ENCODE measurements at regions not wholly inside any gene's neighbourhood (a gene's known extent, or its start where the extent isn't known, plus 50 kb on each side); places are given as distances from the start of the nearest gene placed in this dataset.

GRCh38 chr21:19508844-19509243, 1105.3 kb upstream of the TMPRSS15 start:
- Histone ChIP-seq H3K4me3 (no peak overlapping the region), H3K36me3 (no peaks in the 10 kb centered on the region), H3K9me3 (peaks cover 0 to 41% (median 8%) of the 10 kb centered on the region in 8 donors), H3K4me1 (no peaks in the 10 kb centered on the region), H3K27me3 (replicated peaks in 1 of 7) (no peaks in the 10 kb centered on the region), H3K27ac (no peak overlapping the region)
- no peak for TF ChIP-seq CTCF (IDR thresholded peaks at IDR 0.05 in 8 of 11, conservative IDR thresholded peaks at IDR 0.05 in 3 of 11)
- TF ChIP-seq POLR2AphosphoS5 (IDR thresholded peaks at IDR 0.05) = no peak
- TF ChIP-seq POLR2A (IDR thresholded peaks at IDR 0.05) = no peak
- intact Hi-C loops (cut with DNase I; ENCODE audit: low total_unique reads) = no loop called here
- WGBS, 5 donors = 64 to 81% (median 66%) methylated on average over 3 of the region's 3 CpGs
- DNase-seq = no peak

- TF ChIP-seq POLR2A (IDR thresholded peaks at IDR 0.05) (no peak), CTCF (IDR thresholded peaks at IDR 0.05 in 8 of 11, conservative IDR thresholded peaks at IDR 0.05 in 3 of 11) (no peak), POLR2AphosphoS5 (IDR thresholded peaks at IDR 0.05) (no peak)
- Histone ChIP-seq H3K4me1 (no peaks in the 10 kb centered on the region), H3K9me3 (peaks cover 0 to 49% (median 9%) of the 10 kb centered on the region in 8 donors), H3K27me3 (replicated peaks in 1 of 7) (no peaks in the 10 kb centered on the region), H3K36me3 (no peaks in the 10 kb centered on the region), H3K27ac (no peak overlapping the region), H3K4me3 (no peak overlapping the region)
- 66 to 86% (median 79%) methylated on average over 4 of the region's 4 CpGs for WGBS, 5 donors
- DNase-seq = no peak
- intact Hi-C loops (cut with DNase I; ENCODE audit: low total_unique reads) = no loop called here
Observed at GRCh38 chr21:19510057-19510456, 1106.5 kb upstream of the TMPRSS15 start.

GRCh38 chr21:19510653-19511052, 1107.1 kb upstream of the TMPRSS15 start:
- no peaks in the 10 kb centered on the region for H3K4me1 ChIP-seq
- intact Hi-C loops (cut with DNase I; ENCODE audit: low total_unique reads) = no loop called here
- H3K4me3 ChIP-seq = no peak overlapping the region
- no peak for DNase-seq
- H3K27ac ChIP-seq = no peak overlapping the region
- 86 to 96% (median 93%) methylated on average over 3 of the region's 3 CpGs for WGBS, 5 donors
- no peak for TF ChIP-seq CTCF (IDR thresholded peaks at IDR 0.05 in 8 of 11, conservative IDR thresholded peaks at IDR 0.05 in 3 of 11)
- TF ChIP-seq POLR2A (IDR thresholded peaks at IDR 0.05) = no peak
- TF ChIP-seq POLR2AphosphoS5 (IDR thresholded peaks at IDR 0.05) = no peak
- no peaks in the 10 kb centered on the region for H3K36me3 ChIP-seq
- no peaks in the 10 kb centered on the region for H3K27me3 ChIP-seq (replicated peaks in 1 of 7)
- peaks cover 0 to 55% (median 15%) of the 10 kb centered on the region in 8 donors for H3K9me3 ChIP-seq

GRCh38 chr21:19522381-19522780, 1118.8 kb upstream of the TMPRSS15 start:
- Histone ChIP-seq H3K27me3 (replicated peaks in 1 of 7) (no peaks in the 10 kb centered on the region), H3K27ac (no peak overlapping the region), H3K9me3 (peaks cover 0 to 8% (median 2%) of the 10 kb centered on the region in 8 donors), H3K36me3 (no peaks in the 10 kb centered on the region), H3K4me3 (no peak overlapping the region), H3K4me1 (no peaks in the 10 kb centered on the region)
- no peak for DNase-seq
- intact Hi-C loops (cut with DNase I; ENCODE audit: low total_unique reads) = no loop called here
- TF ChIP-seq POLR2A (IDR thresholded peaks at IDR 0.05) = no peak
- 44 to 98% (median 93%) methylated on average over 1 of the region's 1 CpG for WGBS, 5 donors

- TF ChIP-seq CTCF (IDR thresholded peaks at IDR 0.05 in 8 of 11, conservative IDR thresholded peaks at IDR 0.05 in 3 of 11) = no peak
- Histone ChIP-seq H3K36me3 (no peaks in the 10 kb centered on the region), H3K27me3 (replicated peaks in 1 of 7) (no peaks in the 10 kb centered on the region), H3K4me3 (no peak overlapping the region), H3K4me1 (no peaks in the 10 kb centered on the region), H3K9me3 (peaks cover 0 to 8% (median 2%) of the 10 kb centered on the region in 8 donors), H3K27ac (no peak overlapping the region)
- DNase-seq = no peak
- intact Hi-C loops (cut with DNase I; ENCODE audit: low total_unique reads) = no loop called here
- 63 to 91% (median 83%) methylated on average over 1 of the region's 1 CpG for WGBS, 5 donors
Observed at GRCh38 chr21:19523061-19523460, 1119.5 kb upstream of the TMPRSS15 start.
